ENCODE measurements at regions not wholly inside any gene's neighbourhood (a gene's known extent, or its start where the extent isn't known, plus 50 kb on each side); places are given as distances from the start of the nearest gene placed in this dataset.

- no peak for TF ChIP-seq CTCF (conservative IDR thresholded peaks at IDR 0.05 in 1 of 2, IDR thresholded peaks at IDR 0.05 in 1 of 2; ENCODE audit: extremely low read depth in 1 of 2, insufficient read depth in 1 of 2, low read depth in 1 of 2, low read length in 2 of 2)
- TF ChIP-seq EZH2 (IDR thresholded peaks at IDR 0.05; ENCODE audit: borderline replicate concordance, low read length): no peak
Observed at GRCh38 chr7:25314094-25314730, 85.9 kb upstream of the NPVF start.
